IgD-negative memory B cell (primary cell): ENCODE measurements at regions not wholly inside any gene's neighbourhood (a gene's known extent, or its start where the extent isn't known, plus 50 kb on each side); places are given as distances from the start of the nearest gene placed in this dataset.

ENCODE experiments used
- H3K27ac Mint-ChIP-seq, 3 donors: one replicate each; pipeline ENCODE4 v1.8.0; 2020 to 2022; ENCODE audit warnings: mild to moderate bottlenecking in 3 of 3, mixed read lengths in 3 of 3, moderate library complexity in 1 of 3
- H3K27me3 Mint-ChIP-seq: one replicate; pipeline ENCODE4 v1.8.0; 2021; ENCODE audit warnings: mixed read lengths
- H3K36me3 Mint-ChIP-seq: one replicate; pipeline ENCODE4 v1.8.0; 2020; ENCODE audit warnings: mild to moderate bottlenecking, mixed read lengths
- H3K4me1 Mint-ChIP-seq, 3 donors: one replicate each; pipeline ENCODE4 v1.8.0; 2020 to 2022; ENCODE audit warnings: mixed read lengths in 3 of 3, mild to moderate bottlenecking in 1 of 3
- H3K4me3 Mint-ChIP-seq, 4 donors: one replicate each; pipeline ENCODE4 v1.8.0; 2020 to 2022; ENCODE audit warnings: mild to moderate bottlenecking in 4 of 4, mixed read lengths in 4 of 4, moderate library complexity in 3 of 4
- H3K9me3 Mint-ChIP-seq, 3 donors: one replicate each; pipeline ENCODE4 v1.8.0; 2020 to 2021; ENCODE audit warnings: mixed read lengths in 3 of 3, mild to moderate bottlenecking in 1 of 3

GRCh38 chr12:77377622-77378021 is 312.3 kb upstream of the E2F7 start:
- Mint-ChIP-seq H3K27me3 (peaks cover 2% of the 10 kb centered on the region), H3K9me3 (peaks cover 0 to 3% (median 2%) of the 10 kb centered on the region in 3 donors), H3K4me3 (no peak overlapping the region), H3K36me3 (no peaks in the 10 kb centered on the region), H3K4me1 (no peaks in the 10 kb centered on the region), H3K27ac (no peak overlapping the region)

DNA sequence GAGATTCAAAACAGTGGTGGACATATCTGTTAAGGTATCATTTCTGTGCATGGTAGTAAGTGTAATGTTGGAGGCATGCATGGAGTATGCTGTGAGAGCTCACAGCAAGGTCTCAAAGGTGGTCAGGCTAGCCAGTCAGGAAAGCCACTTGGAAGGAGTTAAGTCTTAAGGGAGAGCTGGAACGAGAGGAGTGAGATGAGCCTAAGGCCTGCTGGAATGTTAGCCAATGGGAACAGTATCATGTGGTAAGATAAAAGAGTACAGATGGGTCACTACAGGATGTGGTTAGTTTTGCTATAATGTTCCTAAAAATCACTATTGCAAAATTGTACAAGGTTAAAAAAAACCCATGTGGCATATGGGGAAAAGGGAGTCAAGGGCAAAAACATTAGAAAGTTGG is 311.7 kb upstream of the E2F7 start:
- Mint-ChIP-seq H3K4me1 (no peaks in the 10 kb centered on the region), H3K9me3 (peaks cover 0 to 3% (median 0%) of the 10 kb centered on the region in 3 donors), H3K27me3 (peaks cover 2% of the 10 kb centered on the region), H3K36me3 (no peaks in the 10 kb centered on the region), H3K27ac (no peak overlapping the region), H3K4me3 (no peak overlapping the region)

- Mint-ChIP-seq H3K27ac (no peak overlapping the region), H3K27me3 (peaks cover 2% of the 10 kb centered on the region), H3K36me3 (no peaks in the 10 kb centered on the region), H3K4me3 (no peak overlapping the region), H3K4me1 (no peaks in the 10 kb centered on the region), H3K9me3 (peaks cover 0 to 2% (median 0%) of the 10 kb centered on the region in 3 donors)
These were observed 309.3 kb upstream of the E2F7 start for GRCh38 chr12:77374673-77375072.

DNA sequence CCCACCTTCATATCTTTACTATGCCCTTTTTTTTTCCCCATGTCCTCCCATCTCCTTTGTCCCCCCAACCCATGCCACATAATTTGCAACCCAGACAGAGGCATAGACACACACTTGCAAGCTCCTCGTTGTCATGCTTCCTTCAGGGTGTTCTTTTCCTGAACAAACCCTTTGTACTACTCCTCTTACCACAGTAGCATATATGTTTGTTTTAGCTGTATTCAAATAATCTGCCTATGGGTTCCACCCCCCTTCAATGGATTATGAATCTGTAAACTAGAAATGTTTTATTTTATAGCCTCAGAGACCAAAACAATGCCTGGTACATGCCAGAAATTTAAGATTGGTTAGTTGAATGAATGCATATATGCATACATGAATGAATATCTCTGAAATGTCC is 307.1 kb upstream of the E2F7 start:
- Mint-ChIP-seq H3K9me3 (peaks cover 0 to 2% (median 0%) of the 10 kb centered on the region in 3 donors), H3K4me3 (no peak overlapping the region), H3K4me1 (no peaks in the 10 kb centered on the region), H3K36me3 (no peaks in the 10 kb centered on the region), H3K27me3 (peaks cover 2% of the 10 kb centered on the region), H3K27ac (no peak overlapping the region)

DNA sequence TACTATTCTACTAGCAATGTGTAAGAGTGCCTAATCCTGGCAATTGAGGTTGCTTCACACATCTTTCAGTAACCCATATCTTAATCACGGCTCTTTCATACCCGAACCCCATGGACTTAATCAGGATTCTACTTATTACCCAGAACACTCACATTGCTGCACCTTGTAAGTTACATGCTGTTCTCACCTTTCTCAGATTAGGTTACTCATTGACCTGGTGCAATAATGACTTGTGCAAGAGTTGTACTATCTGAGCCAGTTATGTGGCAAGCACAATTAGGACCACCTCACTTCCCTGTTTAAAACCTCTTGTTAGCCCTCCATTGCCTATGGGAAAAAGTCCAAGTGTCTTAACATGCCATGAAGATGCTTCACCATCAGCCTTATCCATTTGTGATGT is 306.7 kb upstream of the E2F7 start:
- Mint-ChIP-seq H3K4me1 (no peaks in the 10 kb centered on the region), H3K9me3 (peaks cover 0 to 2% (median 0%) of the 10 kb centered on the region in 3 donors), H3K4me3 (no peak overlapping the region), H3K27me3 (peaks cover 2% of the 10 kb centered on the region), H3K36me3 (no peaks in the 10 kb centered on the region), H3K27ac (no peak overlapping the region)

GRCh38 chr12:77368379-77368778 is 303.0 kb upstream of the E2F7 start:
- Mint-ChIP-seq H3K4me3 (no peak overlapping the region), H3K36me3 (no peaks in the 10 kb centered on the region), H3K9me3 (peaks cover 0 to 2% (median 0%) of the 10 kb centered on the region in 3 donors)

DNA sequence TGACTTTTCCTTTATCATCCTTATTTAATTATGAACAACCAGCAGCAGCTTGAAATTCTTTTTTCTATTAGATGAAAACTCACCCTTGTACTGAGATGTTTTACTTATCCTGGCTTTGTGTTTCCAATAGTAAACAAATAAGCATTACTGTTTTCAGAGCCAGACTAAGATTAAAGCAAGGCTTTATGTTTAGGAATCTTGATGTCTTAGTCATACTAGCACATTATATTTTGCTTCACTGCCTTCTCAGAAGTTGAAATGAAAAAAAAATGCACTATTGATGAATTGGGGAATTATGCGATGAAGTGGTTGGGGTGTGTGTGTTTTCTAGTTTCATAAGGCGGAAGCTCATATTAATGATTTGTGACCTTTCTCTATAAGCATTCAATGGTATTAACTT is 301.2 kb upstream of the E2F7 start:
- no peak overlapping the region for H3K27ac Mint-ChIP-seq
- no peaks in the 10 kb centered on the region for H3K4me1 Mint-ChIP-seq
- H3K9me3 Mint-ChIP-seq = peaks cover 0 to 2% (median 0%) of the 10 kb centered on the region in 3 donors
- no peaks in the 10 kb centered on the region for H3K36me3 Mint-ChIP-seq
- no peak overlapping the region for H3K4me3 Mint-ChIP-seq
- H3K27me3 Mint-ChIP-seq = no peaks in the 10 kb centered on the region

More at GRCh38 chr12:77368379-77368778, 303.0 kb upstream of the E2F7 start:
- Mint-ChIP-seq H3K27ac (no peak overlapping the region), H3K27me3 (no peaks in the 10 kb centered on the region), H3K4me1 (no peaks in the 10 kb centered on the region)

- H3K4me3 Mint-ChIP-seq = no peak overlapping the region
- no peak overlapping the region for H3K27ac Mint-ChIP-seq
- H3K4me1 Mint-ChIP-seq = no peaks in the 10 kb centered on the region
- H3K27me3 Mint-ChIP-seq = no peaks in the 10 kb centered on the region
- H3K9me3 Mint-ChIP-seq = no peaks in the 10 kb centered on the region
- no peaks in the 10 kb centered on the region for H3K36me3 Mint-ChIP-seq
These were observed 299.0 kb upstream of the E2F7 start for GRCh38 chr12:77364400-77364799.

DNA sequence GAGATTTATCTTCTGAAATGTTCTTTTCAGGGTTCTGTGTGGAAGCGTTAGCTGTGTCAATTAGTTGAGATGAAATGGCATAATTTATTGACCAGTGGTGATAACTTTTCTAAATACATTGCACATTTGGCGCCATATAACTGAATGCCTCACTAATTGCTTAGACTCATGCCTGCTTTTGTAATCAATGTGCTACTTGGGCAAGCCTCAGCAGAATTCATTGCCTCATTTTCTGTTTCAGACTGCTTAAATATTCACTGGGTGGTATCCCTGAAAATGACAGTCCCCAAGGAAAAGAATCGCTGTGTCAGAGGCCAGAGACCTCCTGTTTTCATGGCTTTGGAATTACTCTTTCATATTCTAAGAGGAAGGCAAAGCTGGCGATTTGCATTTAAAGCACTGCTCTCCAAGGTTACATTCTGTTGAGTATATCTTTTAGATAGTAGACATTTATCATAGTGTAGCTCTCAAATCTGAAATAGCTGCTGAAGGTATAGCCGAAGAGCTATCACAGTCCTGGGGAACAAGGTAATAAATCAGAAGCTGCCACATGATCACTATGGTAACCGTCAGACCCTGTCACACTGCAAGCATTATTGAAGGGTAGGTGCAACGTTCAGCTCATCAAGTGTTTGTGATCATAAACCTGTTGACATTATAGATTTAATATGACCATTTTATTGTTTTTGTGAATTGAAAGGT is 297.3 kb upstream of the E2F7 start:
- H3K9me3 Mint-ChIP-seq = no peaks in the 10 kb centered on the region
- no peaks in the 10 kb centered on the region for H3K4me1 Mint-ChIP-seq
- no peak overlapping the region for H3K27ac Mint-ChIP-seq

DNA sequence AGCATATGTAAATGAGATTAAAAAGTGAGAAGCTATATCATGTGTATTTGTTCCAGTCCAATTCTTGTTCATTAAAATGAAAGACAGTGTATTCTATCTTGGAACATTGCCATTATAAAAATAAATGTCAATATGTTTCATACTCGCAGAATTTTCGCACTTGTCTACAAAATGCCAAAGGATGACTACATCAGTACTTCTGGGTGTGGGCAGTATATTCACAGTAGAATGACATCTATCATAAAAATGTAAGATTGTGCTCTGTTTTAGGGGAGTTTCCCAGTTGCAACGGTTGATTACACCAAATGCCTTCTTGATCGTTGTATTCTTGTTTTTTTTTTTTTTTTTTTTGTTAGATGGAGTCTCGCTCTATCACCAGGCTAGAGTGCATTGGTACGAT is 292.3 kb upstream of the E2F7 start:
- Mint-ChIP-seq H3K27ac (no peak overlapping the region), H3K27me3 (peaks cover 1% of the 10 kb centered on the region), H3K4me1 (no peaks in the 10 kb centered on the region), H3K36me3 (no peaks in the 10 kb centered on the region), H3K9me3 (no peaks in the 10 kb centered on the region), H3K4me3 (no peak overlapping the region)

More for the DNA sequence above, 297.3 kb upstream of the E2F7 start:
- H3K4me3 Mint-ChIP-seq = no peak overlapping the region
- peaks cover 1% of the 10 kb centered on the region for H3K27me3 Mint-ChIP-seq
- no peaks in the 10 kb centered on the region for H3K36me3 Mint-ChIP-seq

GRCh38 chr12:77354766-77355362 is 289.5 kb upstream of the E2F7 start:
- H3K9me3 Mint-ChIP-seq = no peaks in the 10 kb centered on the region
- no peak overlapping the region for H3K27ac Mint-ChIP-seq
- peaks cover 1% of the 10 kb centered on the region for H3K27me3 Mint-ChIP-seq
- no peaks in the 10 kb centered on the region for H3K4me1 Mint-ChIP-seq
- no peak overlapping the region for H3K4me3 Mint-ChIP-seq
- no peaks in the 10 kb centered on the region for H3K36me3 Mint-ChIP-seq

- no peaks in the 10 kb centered on the region for H3K4me1 Mint-ChIP-seq
- H3K4me3 Mint-ChIP-seq = no peak overlapping the region
- H3K9me3 Mint-ChIP-seq = no peaks in the 10 kb centered on the region
- no peaks in the 10 kb centered on the region for H3K36me3 Mint-ChIP-seq
- H3K27me3 Mint-ChIP-seq = no peaks in the 10 kb centered on the region
- H3K27ac Mint-ChIP-seq = no peak overlapping the region
These were observed 287.6 kb upstream of the E2F7 start for GRCh38 chr12:77352946-77353345.

GRCh38 chr12:77351860-77352259 is 286.5 kb upstream of the E2F7 start:
- H3K9me3 Mint-ChIP-seq = no peaks in the 10 kb centered on the region
- no peaks in the 10 kb centered on the region for H3K27me3 Mint-ChIP-seq
- H3K27ac Mint-ChIP-seq = no peak overlapping the region
- no peak overlapping the region for H3K4me3 Mint-ChIP-seq
- no peaks in the 10 kb centered on the region for H3K4me1 Mint-ChIP-seq
- no peaks in the 10 kb centered on the region for H3K36me3 Mint-ChIP-seq

DNA sequence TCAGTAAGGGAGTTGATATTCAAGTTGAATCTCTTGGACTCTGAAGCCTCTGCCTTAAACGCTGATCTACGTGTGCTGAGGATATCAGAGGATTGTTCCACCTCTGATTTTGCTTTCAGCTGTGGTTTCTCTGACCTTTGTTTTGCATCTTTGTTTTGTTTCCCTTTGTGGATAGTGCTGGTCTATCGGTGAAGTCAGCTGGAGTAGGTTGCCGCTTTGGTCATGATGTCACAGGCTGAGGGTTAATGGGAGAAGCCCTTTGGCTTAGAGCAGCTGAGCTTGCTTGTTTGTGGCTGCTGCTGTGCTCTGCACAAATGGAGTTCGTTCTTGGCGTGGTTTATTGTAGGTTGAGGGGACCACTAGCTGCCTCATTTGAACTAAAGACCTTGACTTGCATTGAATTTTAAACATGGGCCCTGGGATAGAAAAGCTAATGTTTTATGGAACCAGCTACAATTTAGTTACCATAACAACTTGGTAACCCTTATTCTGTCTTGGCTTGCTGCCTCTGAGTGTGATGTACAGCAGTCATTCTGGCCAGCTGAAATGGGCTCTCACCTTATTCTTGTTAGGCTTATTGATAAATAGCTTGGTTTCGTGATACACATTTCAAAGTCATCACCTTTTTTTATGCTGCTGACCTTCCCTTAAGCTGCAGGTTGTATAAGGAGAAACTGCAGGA is 284.5 kb upstream of the E2F7 start:
- Mint-ChIP-seq H3K27me3 (no peaks in the 10 kb centered on the region), H3K27ac (no peak overlapping the region), H3K9me3 (no peaks in the 10 kb centered on the region), H3K4me3 (no peak overlapping the region), H3K36me3 (no peaks in the 10 kb centered on the region), H3K4me1 (no peaks in the 10 kb centered on the region)

- H3K4me3 Mint-ChIP-seq = no peak overlapping the region
- no peaks in the 10 kb centered on the region for H3K27me3 Mint-ChIP-seq
- H3K36me3 Mint-ChIP-seq = no peaks in the 10 kb centered on the region
- peaks cover 0 to 2% (median 0%) of the 10 kb centered on the region in 3 donors for H3K9me3 Mint-ChIP-seq
- no peaks in the 10 kb centered on the region for H3K4me1 Mint-ChIP-seq
- H3K27ac Mint-ChIP-seq = no peak overlapping the region
These were observed 281.6 kb upstream of the E2F7 start for GRCh38 chr12:77347017-77347416.

GRCh38 chr12:77345336-77345735 is 280.0 kb upstream of the E2F7 start:
- H3K27me3 Mint-ChIP-seq = no peaks in the 10 kb centered on the region
- H3K4me1 Mint-ChIP-seq = no peaks in the 10 kb centered on the region
- no peak overlapping the region for H3K4me3 Mint-ChIP-seq

More at GRCh38 chr12:77345336-77345735, 280.0 kb upstream of the E2F7 start:
- no peak overlapping the region for H3K27ac Mint-ChIP-seq
- H3K9me3 Mint-ChIP-seq = peaks cover 0 to 2% (median 0%) of the 10 kb centered on the region in 3 donors
- H3K36me3 Mint-ChIP-seq = no peaks in the 10 kb centered on the region
